Mesenchymal stem cell (in vitro differentiated cells and primary cell): ENCODE measurements at regions not wholly inside any gene's neighbourhood (a gene's known extent, or its start where the extent isn't known, plus 50 kb on each side); places are given as distances from the start of the nearest gene placed in this dataset.

ENCODE experiments used
- DNase-seq: peaks from one replicate; pipeline ENCODE4 v3.0.0-alpha.2; 2013
- H2AFZ ChIP-seq: one replicate; pipeline ENCODE4 v1.6.1; 2013; ENCODE audit warnings: low read depth, mild to moderate bottlenecking, control low read depth, inconsistent platforms, low read length, moderate library complexity
- H2AK5ac ChIP-seq: 2 replicates; pipeline ENCODE4 v1.6.1; 2013; ENCODE audit warnings: low read length, moderate library complexity, mild to moderate bottlenecking, inconsistent platforms; ENCODE audit not compliant: severe bottlenecking
- H2BK120ac ChIP-seq: one replicate; pipeline ENCODE4 v1.6.1; 2013; ENCODE audit warnings: low read depth, mild to moderate bottlenecking, inconsistent platforms, low read length, moderate library complexity
- H2BK12ac ChIP-seq, 2 experiments: one replicate each; pipeline ENCODE4 v1.6.1; 2013; ENCODE audit warnings: inconsistent platforms in 2 of 2, low read length in 2 of 2, mild to moderate bottlenecking in 2 of 2, moderate library complexity in 2 of 2, control low read depth in 1 of 2
- H2BK15ac ChIP-seq: one replicate; pipeline ENCODE4 v1.6.1; 2013; ENCODE audit warnings: mild to moderate bottlenecking, low read depth, inconsistent platforms; ENCODE audit not compliant: poor library complexity, severe bottlenecking
- H2BK5ac ChIP-seq: 2 replicates; pipeline ENCODE4 v1.6.1; 2013; ENCODE audit warnings: low read depth, mild to moderate bottlenecking, low read length, control low read depth, inconsistent platforms; ENCODE audit not compliant: poor library complexity, severe bottlenecking
- H3K14ac ChIP-seq, 2 experiments: one replicate each; pipeline ENCODE4 v1.6.1; 2013; ENCODE audit warnings: inconsistent platforms in 2 of 2, low read length in 2 of 2, control low read depth in 1 of 2, mild to moderate bottlenecking in 1 of 2, moderate library complexity in 1 of 2
- H3K18ac ChIP-seq, 2 experiments: one replicate each; pipeline ENCODE4 v1.6.1; 2013; ENCODE audit warnings: inconsistent platforms in 2 of 2, low read length in 2 of 2, control low read depth in 1 of 2, low read depth in 1 of 2, mild to moderate bottlenecking in 1 of 2
- H3K23ac ChIP-seq, 2 experiments: one replicate each; pipeline ENCODE4 v1.6.1; 2013; ENCODE audit warnings: inconsistent platforms in 2 of 2, low read length in 2 of 2, mild to moderate bottlenecking in 2 of 2, moderate library complexity in 2 of 2, control low read depth in 1 of 2
- H3K27ac ChIP-seq: 2 replicates; pipeline ENCODE4 v1.5.1; 2013; ENCODE audit warnings: mild to moderate bottlenecking, moderate library complexity, low read length, control low read depth, inconsistent platforms; ENCODE audit not compliant: poor library complexity, severe bottlenecking
- H3K27me3 ChIP-seq, 2 experiments: 2 replicates each; pipeline versions ENCODE4 v1.6.1 to v1.7.0; 2013; ENCODE audit warnings: low read length in 2 of 2, mild to moderate bottlenecking in 2 of 2, moderate library complexity in 2 of 2, control low read depth in 1 of 2, inconsistent platforms in 1 of 2; ENCODE audit not compliant: control insufficient read depth in 1 of 2, insufficient read depth in 1 of 2
- H3K36me3 ChIP-seq, 2 experiments: 2 replicates each; pipeline versions ENCODE4 v1.6.1 to v1.7.0; 2013; ENCODE audit warnings: low read length in 2 of 2, control low read depth in 1 of 2, inconsistent platforms in 1 of 2, low read depth in 1 of 2, mild to moderate bottlenecking in 1 of 2; ENCODE audit not compliant: insufficient read depth in 2 of 2, control insufficient read depth in 1 of 2
- H3K4ac ChIP-seq, 2 experiments: one replicate each; pipeline ENCODE4 v1.6.1; 2013; ENCODE audit warnings: inconsistent platforms in 2 of 2, low read length in 2 of 2, mild to moderate bottlenecking in 2 of 2, moderate library complexity in 2 of 2, control low read depth in 1 of 2, low read depth in 1 of 2
- H3K4me1 ChIP-seq: 2 replicates; pipeline ENCODE4 v1.6.1; 2013; ENCODE audit warnings: low read depth, low read length, control low read depth; ENCODE audit not compliant: control insufficient read depth, insufficient read depth
- H3K4me2 ChIP-seq: 2 replicates; pipeline ENCODE4 v1.6.1; 2013; ENCODE audit warnings: low read length, mild to moderate bottlenecking, inconsistent platforms; ENCODE audit not compliant: poor library complexity, severe bottlenecking
- H3K4me3 ChIP-seq, 2 experiments: 2 replicates each; pipeline versions ENCODE4 v1.5.1 to v1.7.0; 2013; ENCODE audit warnings: low read length in 2 of 2, mild to moderate bottlenecking in 2 of 2, control low read depth in 1 of 2, low read depth in 1 of 2; ENCODE audit not compliant: insufficient read depth in 1 of 2
- H3K79me1 ChIP-seq: replicated peaks from 2 replicates; pipeline ENCODE4 v1.6.1; 2013; ENCODE audit warnings: mild to moderate bottlenecking, control low read depth, low read length, inconsistent platforms; ENCODE audit not compliant: poor library complexity, severe bottlenecking
- H3K9ac ChIP-seq: 2 replicates; pipeline ENCODE4 v1.7.0; 2013; ENCODE audit warnings: mild to moderate bottlenecking, low read length, moderate library complexity
- H3K9me3 ChIP-seq: 2 replicates; pipeline ENCODE4 v1.7.0; 2013; ENCODE audit warnings: mild to moderate bottlenecking, low read length; ENCODE audit not compliant: control insufficient read depth
- H4K8ac ChIP-seq: one replicate; pipeline ENCODE4 v1.6.1; 2013; ENCODE audit warnings: inconsistent platforms, mild to moderate bottlenecking, low read length, moderate library complexity
- H4K91ac ChIP-seq: one replicate; pipeline ENCODE4 v1.6.1; 2013; ENCODE audit warnings: mild to moderate bottlenecking, low read length, inconsistent platforms
- WGBS: methylation state at CpG from one replicate; pipeline ENCODE4 v1.1.7; 2013; ENCODE audit warnings: mixed read lengths; 5-methylcytosine and 5-hydroxymethylcytosine counted together

- no peak overlapping the region for H3K18ac ChIP-seq
- H3K79me1 ChIP-seq, result no peaks in the 10 kb centered on the region
- H3K9me3 ChIP-seq, result no peaks in the 10 kb centered on the region
- H3K9ac ChIP-seq, result peak overlapping the region; percentile 79
- no CpG with 5 or more reads among the region's 4 CpGs for WGBS
- H2BK5ac ChIP-seq, result no peak overlapping the region
- no peaks in the 10 kb centered on the region for H3K4me1 ChIP-seq
- H3K4ac ChIP-seq, result no peak overlapping the region
- no peak overlapping the region for H2AK5ac ChIP-seq
- H4K91ac ChIP-seq, result no peak overlapping the region
- no peak overlapping the region for H3K27ac ChIP-seq
- peak overlapping the region in 1 of 2 experiments; percentile 64 for H3K4me3 ChIP-seq
- H2AFZ ChIP-seq, result no peak overlapping the region
- no peak overlapping the region for H3K14ac ChIP-seq
- DNase-seq, result no peak
- no peak overlapping the region for H3K23ac ChIP-seq
- H2BK15ac ChIP-seq, result no peak overlapping the region
- no peak overlapping the region for H2BK120ac ChIP-seq
- H2BK12ac ChIP-seq, result no peak overlapping the region
- H3K27me3 ChIP-seq, result peaks cover under 1 to 21% of the 10 kb centered on the region in 2 experiments
- H4K8ac ChIP-seq, result no peak overlapping the region
- no peak overlapping the region for H3K4me2 ChIP-seq
- H3K36me3 ChIP-seq, result no peaks in the 10 kb centered on the region
Observed at GRCh38 chr5:2029206-2029605, 146.5 kb upstream of the IRX4 start.

DNA sequence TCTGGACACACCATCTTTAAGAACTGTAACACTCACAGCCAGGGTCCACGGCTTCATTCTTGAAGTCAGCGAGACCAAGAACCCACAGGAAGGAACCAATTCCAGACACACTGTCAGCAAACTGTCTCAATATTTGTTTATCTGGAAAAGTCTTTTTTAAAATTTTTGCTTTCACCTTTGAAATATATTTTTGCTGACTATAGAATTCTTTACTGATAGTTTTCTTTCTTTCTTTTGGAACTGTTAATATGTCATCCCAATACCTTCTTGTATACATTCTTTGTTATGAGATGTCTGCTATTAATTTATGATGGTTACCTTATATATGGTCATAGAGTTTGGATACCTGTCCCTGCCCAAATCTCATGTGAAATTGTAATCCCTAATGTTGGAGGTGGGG, 145.1 kb upstream of the IRX4 start:
- H2BK15ac ChIP-seq, result no peak overlapping the region
- H2BK12ac ChIP-seq, result no peak overlapping the region
- no peak overlapping the region for H2AFZ ChIP-seq
- no peak overlapping the region for H2BK120ac ChIP-seq
- no peak overlapping the region for H3K23ac ChIP-seq
- H2BK5ac ChIP-seq, result no peak overlapping the region
- no peaks in the 10 kb centered on the region for H3K4me1 ChIP-seq
- no peak overlapping the region for H2AK5ac ChIP-seq
- no peak overlapping the region for H3K4me2 ChIP-seq
- H3K4ac ChIP-seq, result no peak overlapping the region
- H3K4me3 ChIP-seq, result no peak overlapping the region
- no peak overlapping the region for H3K14ac ChIP-seq
- no peaks in the 10 kb centered on the region for H3K9me3 ChIP-seq
- H3K79me1 ChIP-seq, result no peaks in the 10 kb centered on the region
- H3K9ac ChIP-seq, result no peak overlapping the region
- no peak overlapping the region for H3K27ac ChIP-seq
- DNase-seq, result no peak
- no peak overlapping the region for H4K91ac ChIP-seq
- WGBS, result 100% methylated on average over 1 of the region's 2 CpGs
- H3K36me3 ChIP-seq, result no peaks in the 10 kb centered on the region
- no peak overlapping the region for H4K8ac ChIP-seq
- H3K18ac ChIP-seq, result no peak overlapping the region
- peaks cover 0 to 17% of the 10 kb centered on the region in 2 experiments for H3K27me3 ChIP-seq

GRCh38 chr5:2024986-2025721, 142.4 kb upstream of the IRX4 start:
- no peak overlapping the region for H2BK120ac ChIP-seq
- H3K9me3 ChIP-seq, result no peaks in the 10 kb centered on the region
- H2BK5ac ChIP-seq, result no peak overlapping the region
- no peak overlapping the region for H2BK12ac ChIP-seq
- no peak overlapping the region for H3K27ac ChIP-seq
- no peak overlapping the region for H3K23ac ChIP-seq
- H3K9ac ChIP-seq, result peak overlapping the region; percentile 60
- DNase-seq, result no peak
- no peak overlapping the region for H4K91ac ChIP-seq
- peak overlapping the region in 1 of 2 experiments; percentile 52 for H3K4me3 ChIP-seq
- H2AFZ ChIP-seq, result no peak overlapping the region
- no peaks in the 10 kb centered on the region for H3K36me3 ChIP-seq
- no peak overlapping the region for H3K18ac ChIP-seq
- H3K4me1 ChIP-seq, result no peaks in the 10 kb centered on the region
- no peak overlapping the region for H2BK15ac ChIP-seq
- no peak overlapping the region for H2AK5ac ChIP-seq
- H3K79me1 ChIP-seq, result no peaks in the 10 kb centered on the region
- no peak overlapping the region for H3K14ac ChIP-seq
- H4K8ac ChIP-seq, result no peak overlapping the region
- H3K4ac ChIP-seq, result no peak overlapping the region
- WGBS, result 58% methylated on average over 13 of the region's 13 CpGs
- no peak overlapping the region for H3K4me2 ChIP-seq
- peaks cover 0 to 17% of the 10 kb centered on the region in 2 experiments for H3K27me3 ChIP-seq

GRCh38 chr5:2023196-2023595, 140.5 kb upstream of the IRX4 start:
- Histone ChIP-seq H3K27me3 (peaks cover 0 to 22% of the 10 kb centered on the region in 2 experiments), H2AK5ac (no peak overlapping the region), H3K79me1 (no peaks in the 10 kb centered on the region), H3K27ac (no peak overlapping the region), H4K8ac (no peak overlapping the region), H3K9me3 (no peaks in the 10 kb centered on the region), H3K9ac (no peak overlapping the region), H3K4me1 (no peaks in the 10 kb centered on the region), H2BK5ac (no peak overlapping the region), H3K14ac (no peak overlapping the region), H2BK15ac (no peak overlapping the region), H3K36me3 (no peaks in the 10 kb centered on the region), H2AFZ (no peak overlapping the region), H3K18ac (no peak overlapping the region), H2BK120ac (no peak overlapping the region), H3K4ac (no peak overlapping the region), H3K23ac (no peak overlapping the region), H4K91ac (no peak overlapping the region), H3K4me2 (no peak overlapping the region), H2BK12ac (no peak overlapping the region), H3K4me3 (no peak overlapping the region)
- DNase-seq, result no peak
- WGBS, result 35% methylated on average over 3 of the region's 3 CpGs
